ACC112 (cell line): ENCODE measurements at regions not wholly inside any gene's neighbourhood (a gene's known extent, or its start where the extent isn't known, plus 50 kb on each side); places are given as distances from the start of the nearest gene placed in this dataset.
A peak's percentile ranks its signal among the peaks of the same experiment; 100 is the strongest.

ENCODE experiments used
- H2AFZ ChIP-seq: fragments of 200-600 bp; sonication (generic); one replicate; pipeline ENCODE4 v1.6.0; 2017; ENCODE audit warnings: antibody characterized with exemption, low read length; ENCODE audit not compliant: unreplicated experiment
- H3K27ac ChIP-seq: fragments of 200-600 bp; sonication (generic); 2 replicates; pipeline ENCODE4 v1.5.1; 2014; ENCODE audit warnings: low read depth, mild to moderate bottlenecking, antibody characterized with exemption, low read length, moderate library complexity
- H3K27me3 ChIP-seq: fragments of 200-600 bp; sonication (generic); 2 replicates; pipeline ENCODE4 v1.6.1; 2014; ENCODE audit warnings: mild to moderate bottlenecking, antibody characterized with exemption, low read length, moderate library complexity, mixed read lengths; ENCODE audit not compliant: insufficient read depth
- H3K36me3 ChIP-seq: fragments of 200-600 bp; sonication (generic); 2 replicates; pipeline ENCODE4 v1.6.1; 2016; ENCODE audit warnings: mild to moderate bottlenecking, antibody characterized with exemption, low read length, moderate library complexity, mixed read lengths; ENCODE audit not compliant: insufficient read depth
- H3K4me1 ChIP-seq: fragments of 200-600 bp; sonication (generic); one replicate; pipeline ENCODE4 v1.6.1; 2016; ENCODE audit warnings: low read length, mixed read lengths; ENCODE audit not compliant: insufficient read depth, unreplicated experiment, control insufficient read depth
- H3K4me3 ChIP-seq: fragments of 200-600 bp; sonication (generic); 2 replicates; pipeline ENCODE4 v1.5.1; 2014; ENCODE audit warnings: mild to moderate bottlenecking, low read depth, low read length
- H3K79me2 ChIP-seq: fragments of 200-600 bp; sonication (generic); one replicate; pipeline ENCODE4 v1.6.0; 2016; ENCODE audit warnings: low read length; ENCODE audit not compliant: control insufficient read depth, unreplicated experiment, insufficient read depth

- H3K27me3 ChIP-seq, result no peaks in the 10 kb centered on the region
- no peak overlapping the region for H3K4me3 ChIP-seq
- H2AFZ ChIP-seq, result no peak overlapping the region
- no peaks in the 10 kb centered on the region for H3K4me1 ChIP-seq
- H3K36me3 ChIP-seq, result no peaks in the 10 kb centered on the region
- no peak overlapping the region for H3K27ac ChIP-seq
- H3K79me2 ChIP-seq, result no peaks in the 10 kb centered on the region
Measured at GRCh38 chr7:120138497-120138896, 134.5 kb upstream of the KCND2 start.

GRCh38 chr7:120156476-120156875, 116.5 kb upstream of the KCND2 start:
- Histone ChIP-seq H3K36me3 (no peaks in the 10 kb centered on the region), H3K27me3 (no peaks in the 10 kb centered on the region), H3K4me3 (no peak overlapping the region), H3K4me1 (no peaks in the 10 kb centered on the region), H3K27ac (no peak overlapping the region), H3K79me2 (no peaks in the 10 kb centered on the region), H2AFZ (no peak overlapping the region)

- H3K4me1 ChIP-seq, result no peaks in the 10 kb centered on the region
- H3K27ac ChIP-seq, result no peak overlapping the region
- H2AFZ ChIP-seq, result no peak overlapping the region
- no peaks in the 10 kb centered on the region for H3K27me3 ChIP-seq
- no peak overlapping the region for H3K4me3 ChIP-seq
- no peaks in the 10 kb centered on the region for H3K79me2 ChIP-seq
- H3K36me3 ChIP-seq, result no peaks in the 10 kb centered on the region
Measured at GRCh38 chr7:120160166-120160565, 112.8 kb upstream of the KCND2 start.

- Histone ChIP-seq H3K79me2 (no peaks in the 10 kb centered on the region), H3K4me3 (no peak overlapping the region), H3K4me1 (peaks cover 7% of the 10 kb centered on the region), H3K27me3 (no peaks in the 10 kb centered on the region), H2AFZ (no peak overlapping the region), H3K36me3 (no peaks in the 10 kb centered on the region), H3K27ac (no peak overlapping the region)
Measured at GRCh38 chr7:120163449-120163848, 109.5 kb upstream of the KCND2 start.

GRCh38 chr7:120165227-120165626, 107.7 kb upstream of the KCND2 start:
- peaks cover 9% of the 10 kb centered on the region for H3K4me1 ChIP-seq
- H2AFZ ChIP-seq, result no peak overlapping the region
- no peak overlapping the region for H3K4me3 ChIP-seq
- H3K27ac ChIP-seq, result no peak overlapping the region
- no peaks in the 10 kb centered on the region for H3K79me2 ChIP-seq
- no peaks in the 10 kb centered on the region for H3K36me3 ChIP-seq
- H3K27me3 ChIP-seq, result no peaks in the 10 kb centered on the region

- Histone ChIP-seq H3K27me3 (no peaks in the 10 kb centered on the region), H2AFZ (peak overlapping the region; percentile 74), H3K27ac (peak overlapping the region; percentile 59), H3K36me3 (no peaks in the 10 kb centered on the region), H3K4me3 (no peak overlapping the region), H3K4me1 (peaks cover 24% of the 10 kb centered on the region), H3K79me2 (no peaks in the 10 kb centered on the region)
Measured at GRCh38 chr7:120168066-120168465, 104.9 kb upstream of the KCND2 start.

- H3K4me3 ChIP-seq, result no peak overlapping the region
- H3K36me3 ChIP-seq, result no peaks in the 10 kb centered on the region
- no peaks in the 10 kb centered on the region for H3K27me3 ChIP-seq
- no peak overlapping the region for H2AFZ ChIP-seq
- peaks cover 24% of the 10 kb centered on the region for H3K4me1 ChIP-seq
- no peaks in the 10 kb centered on the region for H3K79me2 ChIP-seq
- H3K27ac ChIP-seq, result peak overlapping the region; percentile 72
Measured at GRCh38 chr7:120169996-120170783, 102.8 kb upstream of the KCND2 start.

- Histone ChIP-seq H3K27ac (peak overlapping the region; percentile 72), H3K27me3 (no peaks in the 10 kb centered on the region), H3K4me1 (peaks cover 24% of the 10 kb centered on the region), H3K79me2 (no peaks in the 10 kb centered on the region), H3K4me3 (no peak overlapping the region), H2AFZ (no peak overlapping the region), H3K36me3 (no peaks in the 10 kb centered on the region)
Measured at GRCh38 chr7:120170834-120171233, 102.1 kb upstream of the KCND2 start.

GRCh38 chr7:120171406-120171805, 101.6 kb upstream of the KCND2 start:
- Histone ChIP-seq H3K4me1 (peaks cover 24% of the 10 kb centered on the region), H3K36me3 (no peaks in the 10 kb centered on the region), H3K27ac (peak overlapping the region; percentile 72), H2AFZ (no peak overlapping the region), H3K4me3 (no peak overlapping the region), H3K27me3 (no peaks in the 10 kb centered on the region), H3K79me2 (no peaks in the 10 kb centered on the region)

GRCh38 chr7:120180221-120180620, 92.8 kb upstream of the KCND2 start:
- Histone ChIP-seq H3K27ac (no peak overlapping the region), H3K4me1 (peaks cover 2% of the 10 kb centered on the region), H2AFZ (peak overlapping the region; percentile 43), H3K36me3 (no peaks in the 10 kb centered on the region), H3K27me3 (no peaks in the 10 kb centered on the region), H3K4me3 (no peak overlapping the region), H3K79me2 (no peaks in the 10 kb centered on the region)

- H3K4me1 ChIP-seq, result peaks cover 10% of the 10 kb centered on the region
- peak overlapping the region; percentile 59 for H2AFZ ChIP-seq
- H3K27me3 ChIP-seq, result no peaks in the 10 kb centered on the region
- no peaks in the 10 kb centered on the region for H3K79me2 ChIP-seq
- H3K27ac ChIP-seq, result no peak overlapping the region
- no peaks in the 10 kb centered on the region for H3K36me3 ChIP-seq
- no peak overlapping the region for H3K4me3 ChIP-seq
Measured at GRCh38 chr7:120181499-120181898, 91.5 kb upstream of the KCND2 start.
